ENCODE measurements at regions not wholly inside any gene's neighbourhood (a gene's known extent, or its start where the extent isn't known, plus 50 kb on each side); places are given as distances from the start of the nearest gene placed in this dataset.
A peak's percentile ranks its signal among the peaks of the same experiment; 100 is the strongest.

DNA sequence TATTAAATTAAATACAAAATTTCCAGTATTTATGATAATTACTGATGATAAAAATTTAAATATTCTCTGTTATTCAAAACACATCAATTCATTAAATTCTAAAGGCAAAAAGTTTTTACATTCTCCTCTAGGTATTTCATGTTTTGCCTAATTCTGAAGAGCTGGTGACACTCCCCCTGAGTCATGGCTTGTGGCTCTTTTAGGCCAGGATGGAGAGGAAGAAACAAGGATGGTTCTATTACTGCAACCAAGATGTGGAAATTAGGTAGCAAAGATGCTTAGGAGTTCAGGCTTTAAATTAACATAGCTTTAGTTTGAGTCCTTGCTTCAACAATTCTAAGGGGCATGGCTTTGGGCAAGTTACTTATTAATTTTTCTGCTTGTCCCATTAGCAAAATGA is 1295.8 kb downstream of the EFNA5 start:
- H3K4me3 ChIP-seq (replicated peaks; ENCODE audit: low read depth, low read length), result no peak overlapping the region
- DNase-seq (ENCODE audit: extremely low read depth, low read depth), result no peak
- TF ChIP-seq, protein P1, sequence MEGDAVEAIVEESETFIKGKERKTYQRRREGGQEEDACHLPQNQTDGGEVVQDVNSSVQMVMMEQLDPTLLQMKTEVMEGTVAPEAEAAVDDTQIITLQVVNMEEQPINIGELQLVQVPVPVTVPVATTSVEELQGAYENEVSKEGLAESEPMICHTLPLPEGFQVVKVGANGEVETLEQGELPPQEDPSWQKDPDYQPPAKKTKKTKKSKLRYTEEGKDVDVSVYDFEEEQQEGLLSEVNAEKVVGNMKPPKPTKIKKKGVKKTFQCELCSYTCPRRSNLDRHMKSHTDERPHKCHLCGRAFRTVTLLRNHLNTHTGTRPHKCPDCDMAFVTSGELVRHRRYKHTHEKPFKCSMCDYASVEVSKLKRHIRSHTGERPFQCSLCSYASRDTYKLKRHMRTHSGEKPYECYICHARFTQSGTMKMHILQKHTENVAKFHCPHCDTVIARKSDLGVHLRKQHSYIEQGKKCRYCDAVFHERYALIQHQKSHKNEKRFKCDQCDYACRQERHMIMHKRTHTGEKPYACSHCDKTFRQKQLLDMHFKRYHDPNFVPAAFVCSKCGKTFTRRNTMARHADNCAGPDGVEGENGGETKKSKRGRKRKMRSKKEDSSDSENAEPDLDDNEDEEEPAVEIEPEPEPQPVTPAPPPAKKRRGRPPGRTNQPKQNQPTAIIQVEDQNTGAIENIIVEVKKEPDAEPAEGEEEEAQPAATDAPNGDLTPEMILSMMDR (IDR thresholded peaks at IDR 0.05; ENCODE audit: low read depth, low read length, missing control alignments), result no peak

DNA sequence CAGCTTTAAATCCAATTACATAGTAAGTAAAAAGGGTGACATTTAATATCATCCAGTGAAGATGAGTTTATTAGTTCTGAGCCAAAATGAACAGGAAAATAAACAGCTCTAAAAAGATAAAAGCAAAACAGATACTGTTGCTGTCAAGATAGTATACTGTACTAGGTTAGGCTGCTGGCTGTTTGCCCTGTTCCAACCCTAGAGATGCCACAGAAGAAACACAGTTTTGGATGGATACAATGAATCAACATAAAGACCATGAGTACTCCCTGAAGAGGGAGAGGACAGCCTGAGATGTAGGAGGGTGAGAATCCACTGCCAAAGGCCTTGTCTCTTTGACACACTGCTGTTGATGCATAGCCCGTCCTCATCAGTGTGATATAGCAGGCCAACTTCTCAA is 1302.7 kb downstream of the EFNA5 start:
- TF ChIP-seq, protein P1 (IDR thresholded peaks at IDR 0.05; ENCODE audit: low read depth, low read length, missing control alignments), result no peak
- no peak overlapping the region for H3K4me3 ChIP-seq (replicated peaks; ENCODE audit: low read depth, low read length)
- DNase-seq (ENCODE audit: extremely low read depth, low read depth), result no peak

DNA sequence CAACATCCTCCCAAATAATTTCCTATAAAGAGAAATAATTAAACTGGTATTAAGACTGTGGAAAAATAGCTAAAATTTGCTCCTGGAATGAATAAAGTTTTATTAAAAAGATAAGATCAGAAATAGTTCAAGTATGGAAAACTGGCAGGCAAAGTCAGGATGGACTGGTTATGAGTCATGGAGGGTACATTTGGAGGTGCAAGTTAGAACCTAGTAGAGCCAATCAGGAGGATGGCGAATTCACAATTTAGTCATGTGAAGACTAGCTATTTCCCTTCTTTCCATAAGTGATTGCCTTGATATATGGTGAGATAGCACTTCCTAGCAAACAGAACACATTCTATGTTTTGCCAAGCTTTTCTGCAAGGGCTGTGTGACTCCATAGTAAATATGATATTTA is 1303.5 kb downstream of the EFNA5 start:
- TF ChIP-seq, protein P1 (IDR thresholded peaks at IDR 0.05; ENCODE audit: low read depth, low read length, missing control alignments), result no peak
- no peak for DNase-seq (ENCODE audit: extremely low read depth, low read depth)
- no peak overlapping the region for H3K4me3 ChIP-seq (replicated peaks; ENCODE audit: low read depth, low read length)

DNA sequence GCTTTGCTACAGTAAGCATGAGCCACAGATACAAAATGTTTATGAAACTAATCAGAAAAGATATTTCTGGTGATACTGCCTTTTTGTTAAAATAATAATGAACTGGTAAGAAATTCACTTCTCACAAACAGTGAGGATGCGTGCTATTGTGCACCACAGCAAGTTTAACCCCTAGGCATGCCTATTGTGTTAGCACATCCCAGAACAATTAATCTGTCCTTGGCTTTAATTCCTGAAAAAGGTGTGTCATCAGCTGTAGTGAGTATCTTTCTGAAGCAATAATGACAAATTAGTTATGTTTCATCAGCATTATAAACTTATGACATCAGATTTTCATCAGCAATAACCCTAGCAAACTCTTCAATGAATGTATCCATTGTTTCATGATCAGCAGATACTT is 1307.2 kb downstream of the EFNA5 start:
- H3K4me3 ChIP-seq (replicated peaks; ENCODE audit: low read depth, low read length), result no peak overlapping the region
- TF ChIP-seq, protein P1 (IDR thresholded peaks at IDR 0.05; ENCODE audit: low read depth, low read length, missing control alignments), result no peak
- no peak for DNase-seq (ENCODE audit: extremely low read depth, low read depth)

DNA sequence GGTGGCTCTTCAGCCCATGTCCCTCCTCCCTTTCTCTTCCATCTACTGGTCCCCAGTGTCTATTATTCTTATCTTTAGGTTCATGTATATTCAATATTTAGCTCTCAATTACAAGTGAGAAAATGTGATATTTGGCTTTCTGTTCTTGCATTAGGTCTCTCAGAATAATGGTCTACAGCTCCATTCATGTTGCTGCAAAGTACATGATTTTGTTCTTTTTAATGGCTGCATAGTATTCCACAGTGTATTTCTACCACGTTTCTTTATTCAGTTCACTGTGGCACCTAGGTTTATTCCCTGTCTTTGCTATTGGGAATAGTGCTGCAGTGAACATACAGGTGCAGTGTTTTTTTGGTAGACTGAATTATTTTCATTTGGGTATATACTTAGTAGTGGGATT is 1308.8 kb downstream of the EFNA5 start:
- no peak for DNase-seq (ENCODE audit: extremely low read depth, low read depth)

DNA sequence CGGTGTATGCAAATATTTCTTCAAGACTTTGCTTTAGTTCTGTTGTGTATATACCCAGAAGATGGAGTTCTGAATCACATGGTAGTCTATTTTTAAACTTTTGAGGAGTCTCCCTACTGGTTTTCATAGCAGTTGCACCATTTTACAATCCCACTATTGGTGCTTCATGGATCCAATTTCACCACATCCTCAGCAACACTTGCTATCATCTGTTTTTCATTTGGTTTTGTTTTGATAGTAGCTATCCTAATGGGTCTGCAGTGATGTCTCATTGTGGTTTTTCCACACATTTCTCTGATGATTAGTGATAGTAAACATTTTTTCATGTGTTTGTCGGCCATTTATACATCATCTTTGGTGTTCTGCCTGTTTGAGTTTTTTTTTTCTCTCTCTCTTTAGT is 1339.3 kb downstream of the EFNA5 start:
- DNase-seq (ENCODE audit: extremely low read depth, low read depth), result peak; percentile 99
- no peak overlapping the region for H3K4me3 ChIP-seq (replicated peaks; ENCODE audit: low read depth, low read length)
- TF ChIP-seq, protein P1 (IDR thresholded peaks at IDR 0.05; ENCODE audit: low read depth, low read length, missing control alignments), result no peak

More for the DNA sequence above, 1308.8 kb downstream of the EFNA5 start:
- no peak overlapping the region for H3K4me3 ChIP-seq (replicated peaks; ENCODE audit: low read depth, low read length)
- TF ChIP-seq, protein P1 (IDR thresholded peaks at IDR 0.05; ENCODE audit: low read depth, low read length, missing control alignments), result no peak

DNA sequence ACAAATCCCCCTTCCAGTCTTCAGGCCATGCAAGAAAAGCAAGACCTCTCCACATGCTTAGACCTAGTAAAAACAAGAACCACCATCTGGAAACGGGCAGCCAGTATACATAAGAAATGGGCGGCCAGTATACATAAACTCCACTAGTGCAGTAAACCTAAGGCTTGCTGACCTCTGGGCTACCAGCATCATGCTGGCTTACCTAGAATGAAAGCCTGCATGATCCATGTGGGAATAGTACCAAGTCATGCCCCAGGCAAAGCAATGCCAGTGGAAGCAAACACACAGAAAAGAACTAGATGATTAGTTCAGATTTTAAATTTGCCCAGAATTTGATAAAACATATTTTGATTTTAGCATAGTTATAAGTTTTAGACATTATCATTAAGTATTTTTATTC is 1346.4 kb downstream of the EFNA5 start:
- no peak for DNase-seq (ENCODE audit: extremely low read depth, low read depth)
- no peak overlapping the region for H3K4me3 ChIP-seq (replicated peaks; ENCODE audit: low read depth, low read length)
- TF ChIP-seq, protein P1 (IDR thresholded peaks at IDR 0.05; ENCODE audit: low read depth, low read length, missing control alignments), result no peak

Data from HFF-Myc (cell line).